ENCODE measurements at regions not wholly inside any gene's neighbourhood (a gene's known extent, or its start where the extent isn't known, plus 50 kb on each side); places are given as distances from the start of the nearest gene placed in this dataset.

- no peak overlapping the region for H3K27ac Mint-ChIP-seq
- H3K4me1 Mint-ChIP-seq: peaks cover 8% of the 10 kb centered on the region
- H3K36me3 Mint-ChIP-seq: no peaks in the 10 kb centered on the region
- no peak for ATAC-seq
- peaks cover 9% of the 10 kb centered on the region for H3K27me3 Mint-ChIP-seq
- H3K4me3 Mint-ChIP-seq: no peak overlapping the region
- no peaks in the 10 kb centered on the region for H3K9me3 Mint-ChIP-seq
These were observed 50.5 kb upstream of the GUCY1A1 start for GRCh38 chr4:155616117-155616516.

- no peaks in the 10 kb centered on the region for H3K36me3 Mint-ChIP-seq
- ATAC-seq: no peak
These were observed 51.4 kb upstream of the GUCY1A1 start for GRCh38 chr4:155615081-155615887.

GRCh38 chr4:155614111-155614762, 52.4 kb upstream of the GUCY1A1 start:
- Mint-ChIP-seq H3K9me3 (no peaks in the 10 kb centered on the region), H3K36me3 (no peaks in the 10 kb centered on the region), H3K4me1 (peaks cover 8% of the 10 kb centered on the region), H3K27me3 (peaks cover 9% of the 10 kb centered on the region), H3K4me3 (no peak overlapping the region), H3K27ac (no peak overlapping the region)
- no peak for ATAC-seq

More at GRCh38 chr4:155615081-155615887, 51.4 kb upstream of the GUCY1A1 start:
- Mint-ChIP-seq H3K4me3 (no peak overlapping the region), H3K27me3 (peaks cover 9% of the 10 kb centered on the region), H3K27ac (peak overlapping the region; percentile 7), H3K9me3 (no peaks in the 10 kb centered on the region), H3K4me1 (peaks cover 8% of the 10 kb centered on the region)

- Mint-ChIP-seq H3K9me3 (no peaks in the 10 kb centered on the region), H3K36me3 (no peaks in the 10 kb centered on the region), H3K27me3 (peaks cover 9% of the 10 kb centered on the region), H3K4me1 (peaks cover 8% of the 10 kb centered on the region), H3K27ac (no peak overlapping the region), H3K4me3 (no peak overlapping the region)
- no peak for ATAC-seq
These were observed 54.6 kb upstream of the GUCY1A1 start for GRCh38 chr4:155612074-155612473.

- H3K36me3 Mint-ChIP-seq: no peaks in the 10 kb centered on the region
- ATAC-seq: no peak
- H3K27me3 Mint-ChIP-seq: peaks cover 9% of the 10 kb centered on the region
- H3K4me1 Mint-ChIP-seq: peaks cover 8% of the 10 kb centered on the region
- no peak overlapping the region for H3K4me3 Mint-ChIP-seq
- no peak overlapping the region for H3K27ac Mint-ChIP-seq
- H3K9me3 Mint-ChIP-seq: no peaks in the 10 kb centered on the region
These were observed 55.1 kb upstream of the GUCY1A1 start for GRCh38 chr4:155611501-155611900.

- no peaks in the 10 kb centered on the region for H3K36me3 Mint-ChIP-seq
- ATAC-seq: no peak
These were observed 56.5 kb upstream of the GUCY1A1 start for GRCh38 chr4:155610143-155610542.

GRCh38 chr4:155609455-155610059, 57.1 kb upstream of the GUCY1A1 start:
- no peak overlapping the region for H3K27ac Mint-ChIP-seq
- H3K9me3 Mint-ChIP-seq: no peaks in the 10 kb centered on the region
- no peaks in the 10 kb centered on the region for H3K4me1 Mint-ChIP-seq
- no peak for ATAC-seq
- H3K27me3 Mint-ChIP-seq: no peaks in the 10 kb centered on the region
- H3K4me3 Mint-ChIP-seq: no peak overlapping the region
- no peaks in the 10 kb centered on the region for H3K36me3 Mint-ChIP-seq

More at GRCh38 chr4:155610143-155610542, 56.5 kb upstream of the GUCY1A1 start:
- Mint-ChIP-seq H3K4me3 (no peak overlapping the region), H3K9me3 (no peaks in the 10 kb centered on the region), H3K27ac (no peak overlapping the region), H3K27me3 (peaks cover 3% of the 10 kb centered on the region), H3K4me1 (peaks cover 2% of the 10 kb centered on the region)

GRCh38 chr4:155608225-155608885, 58.3 kb upstream of the GUCY1A1 start:
- H3K27ac Mint-ChIP-seq: no peak overlapping the region
- no peaks in the 10 kb centered on the region for H3K4me1 Mint-ChIP-seq
- no peaks in the 10 kb centered on the region for H3K27me3 Mint-ChIP-seq
- no peaks in the 10 kb centered on the region for H3K9me3 Mint-ChIP-seq
- no peaks in the 10 kb centered on the region for H3K36me3 Mint-ChIP-seq
- no peak for ATAC-seq
- H3K4me3 Mint-ChIP-seq: no peak overlapping the region

- no peak overlapping the region for H3K4me3 Mint-ChIP-seq
- no peaks in the 10 kb centered on the region for H3K9me3 Mint-ChIP-seq
- no peaks in the 10 kb centered on the region for H3K27me3 Mint-ChIP-seq
- no peak for ATAC-seq
- H3K27ac Mint-ChIP-seq: no peak overlapping the region
- H3K4me1 Mint-ChIP-seq: no peaks in the 10 kb centered on the region
- no peaks in the 10 kb centered on the region for H3K36me3 Mint-ChIP-seq
These were observed 59.2 kb upstream of the GUCY1A1 start for GRCh38 chr4:155607481-155607880.

GRCh38 chr4:155604718-155605626, 61.7 kb upstream of the GUCY1A1 start:
- Mint-ChIP-seq H3K36me3 (no peaks in the 10 kb centered on the region), H3K4me3 (no peak overlapping the region), H3K27me3 (no peaks in the 10 kb centered on the region), H3K9me3 (no peaks in the 10 kb centered on the region), H3K4me1 (no peaks in the 10 kb centered on the region), H3K27ac (no peak overlapping the region)
- ATAC-seq: no peak

GRCh38 chr4:155603360-155603891, 63.2 kb upstream of the GUCY1A1 start:
- Mint-ChIP-seq H3K36me3 (no peaks in the 10 kb centered on the region), H3K4me3 (no peak overlapping the region), H3K27me3 (no peaks in the 10 kb centered on the region), H3K4me1 (no peaks in the 10 kb centered on the region), H3K9me3 (no peaks in the 10 kb centered on the region), H3K27ac (no peak overlapping the region)
- ATAC-seq: no peak

- Mint-ChIP-seq H3K4me3 (no peak overlapping the region), H3K27ac (no peak overlapping the region), H3K4me1 (no peaks in the 10 kb centered on the region), H3K27me3 (no peaks in the 10 kb centered on the region), H3K9me3 (no peaks in the 10 kb centered on the region), H3K36me3 (no peaks in the 10 kb centered on the region)
- ATAC-seq: no peak
These were observed 64.1 kb upstream of the GUCY1A1 start for GRCh38 chr4:155602351-155603140.

GRCh38 chr4:155600244-155600643, 66.4 kb upstream of the GUCY1A1 start:
- no peaks in the 10 kb centered on the region for H3K27me3 Mint-ChIP-seq
- no peaks in the 10 kb centered on the region for H3K9me3 Mint-ChIP-seq
- ATAC-seq: no peak
- H3K36me3 Mint-ChIP-seq: no peaks in the 10 kb centered on the region
- no peaks in the 10 kb centered on the region for H3K4me1 Mint-ChIP-seq
- no peak overlapping the region for H3K27ac Mint-ChIP-seq
- H3K4me3 Mint-ChIP-seq: no peak overlapping the region

- no peak overlapping the region for H3K4me3 Mint-ChIP-seq
- no peaks in the 10 kb centered on the region for H3K27me3 Mint-ChIP-seq
- ATAC-seq: no peak
- no peak overlapping the region for H3K27ac Mint-ChIP-seq
- H3K36me3 Mint-ChIP-seq: no peaks in the 10 kb centered on the region
- no peaks in the 10 kb centered on the region for H3K4me1 Mint-ChIP-seq
- no peaks in the 10 kb centered on the region for H3K9me3 Mint-ChIP-seq
These were observed 67.1 kb upstream of the GUCY1A1 start for GRCh38 chr4:155599596-155599995.
